Hematopoietic multipotent progenitor cell treated with erythropoietin and hydrocortisone succinate and interleukin-3 and kit ligand, for 6 days (in vitro differentiated cells): ENCODE measurements at regions not wholly inside any gene's neighbourhood (a gene's known extent, or its start where the extent isn't known, plus 50 kb on each side); places are given as distances from the start of the nearest gene placed in this dataset.

ENCODE experiments used
- DNase-seq: peaks from one replicate; pipeline ENCODE4 v3.0.0-alpha.2; 2015

- DNase-seq, result no peak
Measured at GRCh38 chr15:26178640-26179220, 315.6 kb upstream of the ATP10A start.

GRCh38 chr15:26177816-26178215 lies 314.7 kb upstream of the ATP10A start:
- no peak for DNase-seq

- DNase-seq, result no peak
Measured at GRCh38 chr15:26176831-26177230, 313.7 kb upstream of the ATP10A start.

GRCh38 chr15:26171266-26171665 lies 308.1 kb upstream of the ATP10A start:
- no peak for DNase-seq

GRCh38 chr15:26166429-26166828 lies 303.3 kb upstream of the ATP10A start:
- DNase-seq, result peak; percentile 12

GRCh38 chr15:26165546-26165945 lies 302.4 kb upstream of the ATP10A start:
- no peak for DNase-seq

GRCh38 chr15:26160343-26160742 lies 297.2 kb upstream of the ATP10A start:
- no peak for DNase-seq

GRCh38 chr15:26158176-26158575 lies 295.0 kb upstream of the ATP10A start:
- no peak for DNase-seq

GRCh38 chr15:26157081-26157480 lies 294.0 kb upstream of the ATP10A start:
- no peak for DNase-seq

- DNase-seq, result no peak
Measured at GRCh38 chr15:26156051-26156450, 292.9 kb upstream of the ATP10A start.

- no peak for DNase-seq
Measured at GRCh38 chr15:26148156-26148860, 285.2 kb upstream of the ATP10A start.

- DNase-seq, result no peak
Measured at GRCh38 chr15:26146202-26146601, 283.1 kb upstream of the ATP10A start.

GRCh38 chr15:26145796-26146195 lies 282.7 kb upstream of the ATP10A start:
- DNase-seq, result no peak

- no peak for DNase-seq
Measured at GRCh38 chr15:26144836-26145235, 281.7 kb upstream of the ATP10A start.

GRCh38 chr15:26143221-26143620 lies 280.1 kb upstream of the ATP10A start:
- DNase-seq, result no peak

GRCh38 chr15:26134812-26135211 lies 271.7 kb upstream of the ATP10A start:
- no peak for DNase-seq

- DNase-seq, result no peak
Measured at GRCh38 chr15:26134152-26134551, 271.0 kb upstream of the ATP10A start.

GRCh38 chr15:26132811-26133210 lies 269.7 kb upstream of the ATP10A start:
- no peak for DNase-seq

GRCh38 chr15:26129852-26130251 lies 266.7 kb upstream of the ATP10A start:
- no peak for DNase-seq

- DNase-seq, result no peak
Measured at GRCh38 chr15:26128611-26129140, 265.5 kb upstream of the ATP10A start.

- no peak for DNase-seq
Measured at GRCh38 chr15:26126819-26127387, 263.8 kb upstream of the ATP10A start.

GRCh38 chr15:26126070-26126469 lies 262.9 kb upstream of the ATP10A start:
- no peak for DNase-seq

GRCh38 chr15:26125664-26126063 lies 262.5 kb upstream of the ATP10A start:
- DNase-seq, result no peak

GRCh38 chr15:26119322-26119721 lies 256.2 kb upstream of the ATP10A start:
- DNase-seq, result no peak
